ENCODE measurements at regions not wholly inside any gene's neighbourhood (a gene's known extent, or its start where the extent isn't known, plus 50 kb on each side); places are given as distances from the start of the nearest gene placed in this dataset.

DNA sequence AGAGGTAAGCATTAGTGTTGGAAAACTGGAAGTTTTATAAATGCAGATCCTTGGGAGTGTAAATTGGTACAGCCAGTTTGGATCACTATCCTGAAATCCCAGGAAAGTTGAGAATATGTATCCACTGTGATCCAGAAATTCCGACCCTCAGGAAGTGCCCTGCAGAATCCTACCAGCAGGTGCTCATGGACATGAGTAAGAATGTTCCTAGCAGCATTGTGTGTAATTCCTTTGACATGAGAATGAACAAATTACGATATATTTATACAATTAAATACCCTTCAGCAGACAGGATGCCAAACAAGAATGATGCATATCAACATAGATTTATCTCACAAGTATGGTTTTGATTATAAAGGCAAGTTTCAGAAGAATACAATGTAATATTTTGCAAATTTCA, 181.6 kb downstream of the XPNPEP1 start:
- TF ChIP-seq CTCF (conservative IDR thresholded peaks at IDR 0.05; ENCODE audit: low read depth, low read length) (no peak), EZH2 (IDR thresholded peaks at IDR 0.05; ENCODE audit: low read length, unreplicated experiment) (no peak), EZH2phosphoT487 (IDR thresholded peaks at IDR 0.05; ENCODE audit: borderline replicate concordance, low read length) (no peak)
